NCI-H1417 treated with DMSO at 0.1 percent for 48 hours (cell line): ENCODE measurements at regions not wholly inside any gene's neighbourhood (a gene's known extent, or its start where the extent isn't known, plus 50 kb on each side); places are given as distances from the start of the nearest gene placed in this dataset.

Experiments
- DNase-seq: peaks from one replicate; lab custom pipeline; 2025; lab: John Stamatoyannopoulos, UW

DNA sequence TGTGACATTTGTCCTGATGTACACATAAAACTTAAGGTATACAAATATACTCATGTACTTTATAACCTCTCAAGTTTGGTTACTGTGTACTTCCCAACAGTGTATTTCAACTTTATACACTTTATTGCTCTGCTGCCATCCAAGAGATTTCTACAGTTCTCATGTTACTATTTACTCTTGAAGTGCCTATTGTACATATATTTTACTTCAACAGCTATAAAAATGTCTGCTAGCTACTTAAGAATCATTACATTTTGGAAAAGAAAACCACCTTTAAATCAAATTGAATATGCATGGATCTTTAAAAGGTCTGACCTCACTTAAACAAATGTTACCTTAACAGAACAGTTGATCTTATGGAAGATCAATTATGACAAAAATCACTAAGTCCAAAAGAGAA, 1056.4 kb downstream of the ADGRL3 start:
- DNase-seq = no peak

DNA sequence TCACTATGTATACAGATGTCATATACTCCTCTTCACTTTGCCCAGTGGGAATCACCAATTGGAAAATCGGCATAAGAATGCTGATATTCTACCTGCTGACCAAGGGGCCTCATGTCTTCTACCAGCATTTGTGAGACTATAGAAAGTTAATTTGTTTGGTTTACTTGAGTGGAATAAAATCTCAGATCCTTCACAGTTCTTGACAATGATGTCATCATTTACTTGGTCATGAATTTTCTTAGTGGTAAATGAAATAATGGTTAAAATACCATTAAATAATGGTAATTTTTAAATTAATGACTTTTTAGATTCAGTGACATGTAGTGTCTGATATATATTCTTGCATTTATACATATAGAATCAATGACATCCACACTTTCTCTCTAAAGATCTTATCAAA, 1052.6 kb downstream of the ADGRL3 start:
- DNase-seq = no peak

DNA sequence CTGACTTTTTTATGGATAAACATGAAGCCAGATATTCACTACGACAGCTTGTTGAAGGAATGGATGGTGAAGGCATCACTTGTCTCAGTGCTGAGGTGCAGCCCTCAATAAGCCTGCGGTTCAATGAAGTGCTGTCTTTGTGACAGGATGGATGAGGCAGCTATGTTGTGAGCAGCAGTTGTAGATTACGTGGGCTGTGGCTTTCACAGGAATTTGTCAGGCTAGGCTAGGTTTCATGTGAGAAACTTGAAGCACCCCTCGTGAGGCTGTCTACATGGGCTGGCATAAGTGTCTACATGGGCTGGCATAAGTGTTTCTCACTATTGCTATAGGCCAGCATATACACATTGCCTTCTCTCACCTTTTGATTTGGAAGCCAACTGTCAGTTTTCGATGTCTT, 1050.0 kb downstream of the ADGRL3 start:
- no peak for DNase-seq

DNA sequence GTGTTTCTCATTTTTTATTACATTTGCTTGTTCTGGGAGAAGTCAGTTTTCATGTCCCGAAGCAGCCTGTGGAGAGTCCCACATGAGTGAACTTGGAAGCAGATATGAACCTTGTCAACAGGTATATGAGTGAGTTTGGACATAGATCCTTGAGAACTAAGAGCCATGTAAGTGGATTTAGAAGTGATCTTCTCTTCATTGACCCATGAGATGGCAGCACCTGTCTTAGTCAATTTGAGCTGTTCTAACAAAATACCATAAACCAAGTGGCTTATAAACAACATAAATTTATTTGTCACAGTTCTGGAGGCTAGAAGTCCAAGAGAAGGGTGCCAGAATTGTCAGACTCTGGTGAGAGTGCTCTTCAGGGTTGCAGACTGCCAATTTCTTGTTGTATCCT, 1043.8 kb downstream of the ADGRL3 start:
- DNase-seq = no peak

DNA sequence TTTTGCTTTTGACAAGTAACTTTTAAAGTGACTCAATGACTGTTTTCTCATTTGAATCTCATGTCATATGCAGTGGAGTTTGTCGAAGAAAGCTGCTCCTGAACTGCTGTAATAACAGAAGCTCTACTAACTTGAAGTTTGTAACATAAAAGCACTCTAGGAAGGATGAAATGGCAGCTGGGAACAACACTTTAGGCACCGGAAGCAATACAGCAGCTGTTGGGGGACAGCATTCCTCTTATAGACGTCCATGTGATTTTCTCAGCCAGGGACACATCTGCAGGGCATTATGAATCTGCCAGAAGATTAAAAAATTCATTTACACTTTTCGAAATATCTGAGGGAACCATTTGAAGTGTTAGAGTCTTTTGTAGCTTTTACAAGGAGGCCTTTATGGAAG, 1035.8 kb downstream of the ADGRL3 start:
- DNase-seq = no peak

DNA sequence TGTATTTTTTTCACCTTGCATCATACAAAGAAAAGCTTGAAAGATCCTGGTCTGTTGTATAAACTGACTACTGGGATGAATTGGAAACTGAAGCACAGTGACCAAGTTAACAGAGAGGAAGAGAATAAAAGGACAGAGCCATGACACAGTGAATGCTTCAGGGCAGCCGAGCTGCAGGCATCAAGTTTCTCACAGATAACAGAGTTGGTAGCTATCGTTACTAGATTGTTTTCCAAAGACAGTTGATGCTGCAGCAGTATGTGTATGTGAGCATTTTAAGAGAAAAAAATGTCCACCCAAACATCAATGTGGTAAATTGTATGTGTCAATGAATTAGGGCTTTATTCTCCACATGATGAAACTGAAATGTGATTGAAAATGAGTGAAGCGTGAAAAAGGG, 1032.7 kb downstream of the ADGRL3 start:
- no peak for DNase-seq

DNA sequence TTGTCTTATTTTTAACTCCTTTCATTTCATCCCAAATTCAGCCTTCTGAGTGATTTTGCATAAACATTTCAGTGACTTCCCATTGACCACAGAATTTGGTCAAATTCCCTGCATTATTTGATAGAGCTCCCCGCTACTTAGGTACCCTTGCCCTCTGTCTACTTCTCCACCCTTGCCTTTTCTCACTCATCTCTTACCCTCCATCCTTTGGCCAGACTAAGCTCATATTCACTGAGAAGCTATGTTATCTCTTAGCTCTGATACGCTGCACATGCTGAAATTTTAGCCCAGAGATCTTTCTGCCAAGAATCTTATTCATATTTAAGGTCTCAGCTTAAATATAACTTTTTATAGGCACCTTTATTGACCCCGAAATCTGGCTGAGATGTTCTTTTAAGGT, 1031.9 kb downstream of the ADGRL3 start:
- no peak for DNase-seq

DNA sequence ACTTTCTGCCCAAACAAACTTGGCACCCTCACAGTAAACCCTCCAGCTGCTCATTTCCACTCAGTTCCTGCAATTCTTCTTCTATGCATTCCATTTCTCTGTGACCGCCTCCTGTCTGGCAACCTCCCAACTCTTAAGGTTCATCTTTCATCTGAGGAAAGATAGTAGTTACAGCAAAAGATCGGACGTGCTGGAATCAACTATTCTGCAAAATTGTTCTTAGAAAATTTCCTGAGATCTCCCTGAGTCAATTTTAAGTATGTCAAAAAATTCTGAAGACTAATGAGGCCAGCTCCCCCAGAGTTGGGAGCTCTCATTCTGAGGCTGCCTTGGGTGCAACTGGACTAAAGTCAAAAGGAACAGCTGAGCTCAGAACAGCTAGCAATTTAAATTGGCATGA, 1026.0 kb downstream of the ADGRL3 start:
- DNase-seq = no peak

DNA sequence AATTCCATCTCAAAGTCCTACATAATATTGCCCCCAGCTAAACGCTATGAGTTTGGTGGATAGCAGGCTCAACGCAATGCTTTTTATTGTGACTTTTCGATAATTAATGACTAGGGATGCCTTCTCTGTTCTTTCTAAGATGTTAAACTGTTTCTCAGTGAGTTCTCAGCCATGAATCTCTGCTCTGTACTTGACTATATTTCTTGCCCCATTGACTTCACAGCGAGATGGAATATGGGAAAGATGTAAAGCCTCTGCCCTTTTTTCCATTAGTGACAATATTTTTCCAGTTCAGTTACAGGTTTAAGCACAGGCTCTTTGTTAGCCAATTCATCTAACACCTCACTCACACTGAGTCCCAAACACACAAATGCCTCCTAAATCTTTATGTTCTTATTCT, 1022.0 kb downstream of the ADGRL3 start:
- no peak for DNase-seq

DNA sequence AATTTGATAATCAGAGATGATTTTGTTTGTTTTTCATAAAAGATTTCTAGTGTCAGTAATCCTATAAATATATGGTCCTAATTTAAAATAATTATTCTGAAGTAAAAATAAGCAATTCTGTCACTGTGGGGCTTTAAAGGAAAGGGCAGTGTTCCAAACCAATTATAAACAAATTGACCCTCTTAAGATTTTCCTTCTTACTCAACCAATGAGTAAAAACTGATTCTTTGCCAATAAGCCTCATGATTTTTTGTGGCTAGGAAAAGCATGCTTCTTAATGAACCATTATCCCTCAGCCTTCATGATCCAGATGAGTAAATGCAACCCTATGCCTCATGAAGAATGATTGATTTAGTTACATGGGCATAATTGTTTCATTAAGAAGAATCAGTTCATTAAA, 1010.4 kb downstream of the ADGRL3 start:
- no peak for DNase-seq

DNA sequence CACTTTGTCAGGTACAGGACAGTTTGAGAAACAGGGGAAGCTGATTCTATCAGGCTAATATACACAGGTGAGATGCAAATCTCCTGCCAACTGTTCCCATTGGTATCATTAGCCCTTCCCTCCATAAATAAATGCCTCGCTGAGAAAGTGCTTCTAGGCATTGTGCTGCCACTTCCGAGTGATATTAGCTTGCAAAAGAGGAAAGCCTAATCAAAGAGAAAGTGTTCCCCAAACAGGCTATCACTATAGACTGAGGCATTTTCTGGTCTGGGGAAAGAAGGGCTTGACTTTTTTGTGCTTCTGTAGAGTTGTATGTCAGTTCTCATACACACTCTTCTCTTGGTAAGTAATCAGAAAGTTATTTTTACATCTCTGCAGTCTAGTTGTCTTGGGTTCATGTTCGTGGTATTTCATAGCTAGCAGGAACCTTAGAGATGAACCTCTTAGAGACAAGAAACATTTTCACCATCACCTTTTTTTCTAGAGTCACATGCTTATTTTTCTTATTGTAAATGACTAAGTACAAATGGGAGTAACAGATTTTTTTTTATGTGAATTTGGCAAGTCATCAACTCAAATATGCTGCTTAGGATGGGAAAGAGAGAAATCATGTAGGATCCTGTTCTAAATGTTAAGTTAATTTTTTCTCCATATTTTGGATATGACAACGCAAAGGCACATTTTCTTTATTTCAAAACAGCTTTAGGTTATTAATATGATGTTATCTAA, 1009.8 kb downstream of the ADGRL3 start:
- DNase-seq = no peak

DNA sequence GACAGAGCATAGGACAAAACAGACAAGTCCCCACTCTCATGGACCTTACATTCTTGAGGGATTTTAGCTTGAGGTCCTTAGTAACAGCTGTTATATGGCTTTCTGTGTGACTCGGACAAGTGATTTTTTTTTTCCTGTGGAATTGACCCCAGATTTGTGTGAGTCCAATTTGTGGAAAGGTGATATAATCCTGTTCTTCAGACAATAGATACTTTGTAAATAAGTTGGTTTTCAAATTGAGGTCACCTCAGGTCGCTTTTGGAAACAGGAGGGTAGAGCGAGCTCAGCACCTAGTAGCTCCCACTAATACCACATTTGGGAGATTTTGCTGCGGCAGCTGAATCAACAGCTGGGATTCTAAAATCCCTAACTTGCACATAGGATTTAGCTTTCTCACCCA, 1008.8 kb downstream of the ADGRL3 start:
- DNase-seq = no peak

DNA sequence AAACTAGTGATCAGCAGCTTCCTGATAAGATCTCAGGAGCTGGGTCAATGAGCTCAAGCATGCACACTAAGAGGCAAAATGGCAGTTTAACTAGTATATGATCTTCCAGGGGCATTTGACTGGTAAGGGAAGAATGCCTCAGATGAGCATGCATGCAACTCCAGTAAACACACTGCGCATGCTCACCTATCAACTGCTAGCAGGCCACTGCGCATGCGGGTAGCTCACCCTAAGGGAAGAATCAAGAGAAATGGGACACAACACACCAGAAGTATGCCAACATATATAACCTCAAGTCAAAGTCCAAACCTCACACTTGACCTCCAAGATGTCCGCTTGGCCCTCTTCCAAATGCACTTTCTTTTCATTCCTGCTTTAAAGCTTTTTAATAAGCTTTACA, 1004.0 kb downstream of the ADGRL3 start:
- DNase-seq = no peak

DNA sequence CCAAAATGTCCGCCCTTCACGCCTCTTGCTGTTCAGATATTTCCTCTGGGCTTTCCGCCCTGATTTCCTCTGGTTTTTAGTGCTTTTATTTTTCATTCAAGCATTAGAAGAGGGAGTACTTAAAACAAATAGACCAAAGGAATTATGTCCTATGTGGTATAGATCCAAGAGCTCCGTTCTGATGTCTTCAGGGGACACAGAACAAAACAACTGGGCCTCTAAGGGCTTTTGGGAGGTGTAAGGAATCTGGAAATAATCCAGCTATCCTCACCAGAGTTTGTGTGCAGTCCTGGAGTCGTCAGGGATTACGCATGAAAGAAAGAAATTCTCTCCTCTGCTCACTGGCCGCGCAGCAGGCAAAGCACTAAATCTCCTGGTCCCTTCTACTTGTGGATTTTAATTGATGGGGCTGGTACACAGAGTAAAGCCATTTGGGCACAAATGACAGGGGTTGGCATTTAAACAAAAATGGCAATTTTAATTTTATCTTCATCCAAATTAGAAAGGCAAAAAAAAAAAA, 999.2 kb downstream of the ADGRL3 start:
- DNase-seq = no peak

DNA sequence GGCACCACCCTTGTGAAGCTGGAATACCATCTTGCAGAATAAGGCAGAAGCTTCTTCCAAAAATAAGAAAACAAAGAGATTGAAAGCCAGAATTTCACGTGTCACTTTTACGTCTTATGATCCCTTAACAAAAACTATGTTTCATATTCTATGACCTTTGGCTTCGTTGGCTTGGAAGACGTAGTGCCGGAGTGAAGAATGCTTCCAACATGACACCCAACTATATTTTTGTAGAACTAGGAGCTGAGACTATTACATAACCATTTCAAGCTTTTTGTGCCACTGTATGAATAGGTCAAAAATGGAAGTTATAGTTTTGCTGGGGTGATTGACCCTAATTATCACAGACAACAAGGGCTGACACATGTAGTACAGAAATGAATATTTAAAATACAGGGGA, 996.2 kb downstream of the ADGRL3 start:
- DNase-seq = no peak

DNA sequence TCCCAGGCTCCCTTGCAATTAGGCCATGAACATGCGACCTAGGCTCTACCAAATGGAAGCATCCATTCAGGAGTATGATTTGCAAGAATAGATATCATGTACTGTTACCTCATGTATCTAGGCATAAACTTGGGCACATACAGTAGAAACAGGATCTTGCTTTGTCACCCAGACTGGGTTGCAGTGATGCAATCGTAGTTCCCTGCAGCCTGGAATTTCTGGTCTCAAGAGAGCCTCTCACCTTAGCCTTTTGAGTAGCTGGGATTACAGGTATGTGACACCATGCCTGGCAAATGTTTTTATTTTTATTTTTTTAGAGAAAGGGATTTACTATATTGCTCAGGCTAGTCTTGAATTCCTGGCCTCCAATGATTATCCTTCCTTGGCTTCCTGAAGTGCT, 994.2 kb downstream of the ADGRL3 start:
- DNase-seq = no peak

DNA sequence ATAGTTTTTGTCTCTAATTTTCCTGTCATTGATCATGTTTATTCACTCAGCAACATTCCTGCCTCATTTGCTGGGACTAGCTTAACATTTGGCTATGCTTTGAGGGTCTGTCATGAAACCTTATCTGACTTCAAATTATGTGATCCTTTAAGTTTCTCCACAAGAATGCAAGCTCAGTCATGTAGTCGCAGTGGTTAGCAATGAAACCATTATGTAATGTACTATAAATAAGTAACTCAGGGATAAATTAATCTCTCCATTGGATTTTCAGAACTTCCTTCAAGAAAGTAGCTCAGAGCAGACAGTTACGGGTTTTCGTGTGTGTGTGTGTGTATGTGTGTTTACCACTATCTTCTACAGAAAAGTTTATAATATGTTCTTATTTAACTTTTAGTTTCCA, 993.6 kb downstream of the ADGRL3 start:
- no peak for DNase-seq

DNA sequence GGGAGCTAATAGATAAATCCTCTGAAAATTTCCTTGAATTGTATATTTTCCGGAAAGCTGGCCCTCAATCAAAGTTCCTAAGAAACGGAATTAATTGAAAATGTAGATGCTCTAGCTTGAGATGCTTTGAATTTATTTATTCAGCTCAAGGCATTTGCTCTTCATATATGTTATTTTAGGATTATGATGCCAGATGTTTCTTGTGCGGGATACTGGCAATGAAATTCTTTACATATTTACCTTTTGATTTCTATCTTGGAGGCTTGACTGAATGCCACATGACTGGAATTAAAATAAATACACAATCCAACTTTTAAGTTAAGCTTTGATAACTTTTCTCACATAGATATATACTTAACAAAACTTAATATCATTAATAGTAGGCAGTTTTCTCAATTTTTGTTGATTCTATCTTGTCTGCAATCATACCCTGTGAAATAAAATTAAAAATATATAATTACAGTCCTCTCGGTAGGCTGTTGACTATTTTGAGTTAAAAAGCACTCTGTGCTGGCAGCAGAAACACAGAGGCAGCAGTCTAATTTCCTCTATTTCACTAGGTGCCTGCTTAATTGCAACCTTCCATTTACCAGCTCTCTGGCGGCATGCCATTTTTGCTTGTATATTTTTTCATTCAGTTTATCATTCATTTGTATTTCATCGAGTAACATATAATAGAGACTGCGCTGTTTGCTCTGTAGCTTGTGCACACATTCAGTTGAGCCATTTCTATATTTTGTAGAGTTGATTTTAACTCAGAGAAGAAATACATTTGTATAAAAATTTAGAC, 991.5 kb downstream of the ADGRL3 start:
- DNase-seq = peak; percentile 15

DNA sequence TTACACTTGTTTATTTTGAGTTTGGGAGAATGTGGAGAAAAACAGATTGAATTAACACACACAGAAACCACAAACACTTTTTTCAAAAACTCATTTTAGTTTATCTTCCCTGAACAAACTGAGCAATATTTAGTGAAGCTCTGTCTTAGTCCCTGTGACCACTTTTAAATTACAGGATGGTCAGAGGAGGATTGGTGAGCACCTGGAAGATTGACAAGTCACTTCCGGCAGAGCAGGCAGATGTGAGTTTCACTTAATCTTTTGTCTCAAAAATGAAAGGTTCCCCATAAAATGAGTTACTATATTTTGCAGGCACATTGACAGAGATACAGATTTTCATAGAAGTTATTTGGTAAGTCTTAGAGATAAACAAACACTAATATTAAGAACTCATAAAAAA, 970.1 kb downstream of the ADGRL3 start:
- no peak for DNase-seq

DNA sequence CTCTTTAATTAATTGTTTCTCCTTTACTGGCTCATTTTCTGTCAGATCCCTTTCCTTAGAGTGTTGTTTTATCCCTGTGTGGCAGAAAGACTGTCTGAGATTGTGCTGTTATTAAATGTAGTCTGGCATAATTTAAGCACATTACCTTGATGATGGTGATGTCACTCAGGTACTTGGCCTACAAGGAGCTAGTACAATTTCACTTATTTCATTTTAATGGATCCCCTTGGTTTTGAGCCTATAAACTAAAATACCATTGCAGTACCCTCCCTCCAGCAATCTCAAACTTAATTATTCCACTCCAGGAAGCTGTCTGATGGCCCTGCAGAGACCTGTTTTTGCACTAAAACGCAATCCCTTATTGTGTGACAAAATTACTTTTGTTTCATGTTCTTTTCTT, 968.6 kb downstream of the ADGRL3 start:
- DNase-seq = no peak

DNA sequence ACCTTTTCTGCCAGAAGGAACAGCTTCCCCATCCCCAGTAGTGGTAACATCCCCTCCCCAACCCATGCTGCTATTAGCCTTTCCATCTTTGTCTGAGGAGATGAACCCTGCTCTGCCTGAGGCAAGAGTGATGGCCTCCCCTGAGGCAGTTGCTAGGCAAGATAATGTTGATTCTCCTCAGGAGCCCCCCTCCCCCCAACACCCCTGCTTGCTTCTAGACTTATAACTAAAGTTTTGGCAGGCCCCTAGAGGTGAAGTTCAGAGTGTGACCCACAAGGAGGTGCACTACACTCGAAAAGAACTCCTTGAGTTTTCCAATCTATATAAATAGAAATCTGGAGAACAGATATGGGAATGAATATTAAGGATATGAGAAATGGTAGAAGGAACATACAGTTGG, 962.5 kb downstream of the ADGRL3 start:
- no peak for DNase-seq

DNA sequence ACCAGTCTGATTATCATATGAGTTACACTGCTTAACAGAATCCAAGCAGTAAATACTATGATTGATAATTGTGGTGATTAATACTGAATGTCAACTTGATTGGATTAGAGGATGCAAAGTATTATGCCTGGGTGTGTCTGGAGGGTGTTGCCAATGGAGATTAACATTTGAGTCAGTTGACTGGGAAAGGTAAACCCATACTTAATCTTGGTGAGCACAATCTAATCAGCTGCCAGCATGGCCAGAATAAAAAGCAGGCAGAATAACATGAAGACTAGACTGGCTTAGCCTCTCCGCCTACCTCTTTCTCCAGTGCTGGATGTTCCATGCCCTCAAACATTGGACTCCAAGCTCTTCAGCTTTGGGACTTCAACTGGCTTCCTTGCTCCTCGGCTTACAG, 961.3 kb downstream of the ADGRL3 start:
- no peak for DNase-seq

DNA sequence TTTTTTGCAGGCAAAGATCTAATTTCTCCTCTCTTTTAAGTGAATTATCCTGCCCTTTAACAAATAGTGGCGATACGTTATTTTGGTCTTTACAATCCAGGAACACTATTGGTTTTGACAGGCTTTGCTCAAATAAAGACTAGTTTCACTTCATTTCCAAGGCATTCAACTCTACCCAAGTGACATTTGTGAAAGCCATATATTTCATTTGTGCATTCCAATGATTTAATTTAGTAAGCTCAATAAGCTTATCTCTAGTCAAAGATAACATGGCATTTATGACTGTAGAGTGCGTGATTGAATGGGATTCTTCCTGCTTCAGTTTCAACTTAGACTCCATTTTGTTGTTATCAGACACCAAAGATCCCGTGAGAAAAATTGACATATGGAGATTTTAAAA, 959.8 kb downstream of the ADGRL3 start:
- DNase-seq = no peak

DNA sequence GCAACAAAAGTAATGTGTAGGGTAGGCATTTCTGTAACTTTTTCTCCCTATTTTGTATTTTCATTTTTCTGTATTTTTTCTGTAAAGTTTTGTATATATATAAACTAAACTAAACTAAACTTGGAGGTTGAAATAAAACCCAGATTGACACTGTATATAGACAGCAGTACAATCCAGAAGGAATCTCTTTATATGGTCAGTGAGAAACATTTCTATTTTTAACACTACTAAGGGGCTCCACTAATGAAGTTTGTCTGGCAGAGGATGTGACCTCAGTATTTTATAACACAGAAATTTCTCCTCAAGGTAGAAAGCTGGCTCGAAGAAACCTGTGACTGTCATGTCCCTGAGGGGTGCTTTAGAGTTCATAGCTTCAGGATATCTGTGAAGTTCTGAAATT, 959.2 kb downstream of the ADGRL3 start:
- DNase-seq = no peak
